Effector memory CD8-positive, alpha-beta T cell (primary cell): ENCODE measurements at regions not wholly inside any gene's neighbourhood (a gene's known extent, or its start where the extent isn't known, plus 50 kb on each side); places are given as distances from the start of the nearest gene placed in this dataset.
"Not testable (repeated sequence)": the region's sequence is repeated elsewhere in the genome, so short reads cannot be mapped to it uniquely, and the experiment has no call there.

Source experiments
- ATAC-seq: fragments of 150-1000 bp; cut with Tn5 transposase; replicated peaks from 2 replicates; pipeline ENCODE4 v1.10.0; 2021; ENCODE audit warnings: mild to moderate bottlenecking, moderate library complexity
- DNase-seq, 3 experiments: peaks; one replicate each; pipeline ENCODE4 v3.0.0; 2021
- H3K27ac Mint-ChIP-seq, 2 donors: one replicate each; pipeline ENCODE4 v1.8.0; 2022; ENCODE audit warnings: mild to moderate bottlenecking in 2 of 2, mixed read lengths in 2 of 2, moderate library complexity in 2 of 2
- H3K27me3 Mint-ChIP-seq, 2 donors: one replicate each; pipeline ENCODE4 v1.8.0; 2022; ENCODE audit warnings: mixed read lengths in 2 of 2
- H3K36me3 Mint-ChIP-seq: one replicate; pipeline ENCODE4 v1.8.0; 2022; ENCODE audit warnings: mild to moderate bottlenecking, moderate library complexity, mixed read lengths; ENCODE audit not compliant: insufficient read depth
- H3K4me1 Mint-ChIP-seq, 2 donors: one replicate each; pipeline ENCODE4 v1.8.0; 2022; ENCODE audit warnings: low read depth in 2 of 2, mixed read lengths in 2 of 2
- H3K4me3 Mint-ChIP-seq, 2 donors: one replicate each; pipeline ENCODE4 v1.8.0; 2022; ENCODE audit warnings: mild to moderate bottlenecking in 2 of 2, mixed read lengths in 2 of 2, moderate library complexity in 2 of 2
- H3K9me3 Mint-ChIP-seq, 2 donors: one replicate each; pipeline ENCODE4 v1.8.0; 2022; ENCODE audit warnings: mixed read lengths in 2 of 2

- Mint-ChIP-seq H3K27me3 (peaks cover 0 to 14% of the 10 kb centered on the region in 2 donors), H3K27ac (peak overlapping the region in 1 of 2 donors; percentile 73), H3K9me3 (no peaks in the 10 kb centered on the region), H3K4me3 (no peak overlapping the region), H3K36me3 (peaks cover 3% of the 10 kb centered on the region), H3K4me1 (no peaks in the 10 kb centered on the region)
- ATAC-seq (no peak), DNase-seq (no peak)
These were observed 64.6 kb upstream of the LRP8 start for GRCh38 chr1:53392460-53392859.

GRCh38 chr1:53393325-53393792, 65.5 kb upstream of the LRP8 start:
- no peaks in the 10 kb centered on the region for H3K9me3 Mint-ChIP-seq
- no peak overlapping the region for H3K4me3 Mint-ChIP-seq
- H3K27me3 Mint-ChIP-seq: peaks cover 0 to 14% of the 10 kb centered on the region in 2 donors
- ATAC-seq: peak; percentile 73
- H3K4me1 Mint-ChIP-seq: no peaks in the 10 kb centered on the region
- peaks cover 3% of the 10 kb centered on the region for H3K36me3 Mint-ChIP-seq
- peak overlapping the region in 1 of 2 donors; percentile 23 for H3K27ac Mint-ChIP-seq
- peak; percentile 63 to 71 (median 65) for DNase-seq

DNA sequence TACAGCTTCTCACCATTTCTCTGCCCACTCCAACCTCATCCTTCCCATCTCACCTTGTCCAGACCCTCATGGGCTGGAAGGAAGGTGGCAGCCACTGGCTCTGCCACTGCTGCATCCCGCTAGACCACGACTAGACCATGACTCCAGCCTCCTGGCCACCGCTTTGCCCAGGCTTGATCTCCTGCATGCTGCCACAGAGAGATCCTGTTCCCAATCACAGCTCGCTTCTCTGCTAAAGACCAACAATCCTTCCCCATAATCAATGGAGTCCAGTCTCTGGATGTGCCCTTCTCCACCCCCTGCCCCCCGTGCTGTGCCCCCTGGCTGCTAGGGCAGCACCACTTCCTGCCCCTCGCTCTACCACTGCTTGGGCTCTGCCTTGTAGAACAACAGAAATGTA, 64.9 kb upstream of the DMRTB1 start:
- Mint-ChIP-seq H3K9me3 (no peaks in the 10 kb centered on the region), H3K36me3 (peaks cover 3% of the 10 kb centered on the region), H3K4me3 (no peak overlapping the region), H3K4me1 (no peaks in the 10 kb centered on the region), H3K27me3 (peaks cover 0 to 14% of the 10 kb centered on the region in 2 donors), H3K27ac (no peak overlapping the region)
- no peak for ATAC-seq
- no peak for DNase-seq

GRCh38 chr1:53395671-53396215, 63.5 kb upstream of the DMRTB1 start:
- H3K27ac Mint-ChIP-seq: no peak overlapping the region
- no peak for ATAC-seq
- H3K4me3 Mint-ChIP-seq: no peak overlapping the region
- H3K4me1 Mint-ChIP-seq: no peaks in the 10 kb centered on the region
- no peak for DNase-seq
- no peaks in the 10 kb centered on the region for H3K9me3 Mint-ChIP-seq
- H3K27me3 Mint-ChIP-seq: peaks cover 0 to 16% of the 10 kb centered on the region in 2 donors
- peaks cover 3% of the 10 kb centered on the region for H3K36me3 Mint-ChIP-seq

GRCh38 chr1:53396573-53397268, 62.5 kb upstream of the DMRTB1 start:
- Mint-ChIP-seq H3K27me3 (peaks cover 0 to 24% of the 10 kb centered on the region in 2 donors), H3K36me3 (peaks cover 3% of the 10 kb centered on the region), H3K4me1 (no peaks in the 10 kb centered on the region), H3K4me3 (no peak overlapping the region), H3K27ac (no peak overlapping the region), H3K9me3 (no peaks in the 10 kb centered on the region)
- DNase-seq: no peak
- no peak for ATAC-seq

GRCh38 chr1:53398091-53398490, 61.1 kb upstream of the DMRTB1 start:
- Mint-ChIP-seq H3K27ac (peak overlapping the region in 1 of 2 donors; percentile 15), H3K4me3 (no peak overlapping the region), H3K36me3 (peaks cover 3% of the 10 kb centered on the region), H3K27me3 (peaks cover 0 to 24% of the 10 kb centered on the region in 2 donors), H3K9me3 (no peaks in the 10 kb centered on the region), H3K4me1 (no peaks in the 10 kb centered on the region)
- ATAC-seq (no peak), DNase-seq (no peak)

DNA sequence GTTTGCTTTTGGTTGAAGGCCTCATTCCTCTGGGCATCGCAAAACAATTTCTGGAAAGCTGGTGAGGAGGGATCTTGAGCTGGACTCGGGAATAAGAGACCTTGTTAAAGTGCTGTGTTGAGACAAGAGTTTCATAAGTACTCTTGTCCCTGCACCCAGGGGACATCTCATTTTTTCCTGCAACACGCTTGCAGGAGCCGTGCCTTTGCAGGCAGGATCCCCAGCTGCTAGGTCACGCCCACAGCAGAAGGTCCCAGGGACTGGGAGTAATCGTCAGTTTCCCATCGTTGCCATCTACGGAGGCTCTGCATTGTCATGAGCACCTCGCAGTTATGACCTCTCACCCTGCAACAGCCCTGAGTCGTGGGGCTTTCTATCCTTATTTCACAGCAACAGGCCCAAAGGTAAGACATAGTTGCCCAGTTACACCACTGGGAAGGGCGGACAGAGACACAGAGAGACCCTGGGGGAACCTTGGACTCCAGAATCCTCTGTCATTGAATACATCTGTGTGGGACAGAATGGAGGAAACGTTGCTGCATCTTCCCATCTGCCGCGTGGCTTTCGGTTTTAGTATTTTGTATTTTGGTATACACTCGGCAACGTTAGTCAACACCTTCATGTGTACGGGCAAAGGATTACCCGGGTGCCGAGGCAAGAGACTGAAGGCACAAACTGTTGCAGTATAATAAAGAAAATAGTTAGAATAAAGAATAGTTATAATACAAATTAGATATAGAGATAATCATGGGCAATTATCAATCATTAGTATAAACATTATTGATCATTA, 60.4 kb upstream of the DMRTB1 start:
- Mint-ChIP-seq H3K4me3 (no peak overlapping the region), H3K27me3 (peaks cover 0 to 24% of the 10 kb centered on the region in 2 donors), H3K27ac (peak overlapping the region in 1 of 2 donors; percentile 15), H3K36me3 (peaks cover 3% of the 10 kb centered on the region), H3K9me3 (no peaks in the 10 kb centered on the region), H3K4me1 (no peaks in the 10 kb centered on the region)
- no peak for ATAC-seq
- no peak for DNase-seq

DNA sequence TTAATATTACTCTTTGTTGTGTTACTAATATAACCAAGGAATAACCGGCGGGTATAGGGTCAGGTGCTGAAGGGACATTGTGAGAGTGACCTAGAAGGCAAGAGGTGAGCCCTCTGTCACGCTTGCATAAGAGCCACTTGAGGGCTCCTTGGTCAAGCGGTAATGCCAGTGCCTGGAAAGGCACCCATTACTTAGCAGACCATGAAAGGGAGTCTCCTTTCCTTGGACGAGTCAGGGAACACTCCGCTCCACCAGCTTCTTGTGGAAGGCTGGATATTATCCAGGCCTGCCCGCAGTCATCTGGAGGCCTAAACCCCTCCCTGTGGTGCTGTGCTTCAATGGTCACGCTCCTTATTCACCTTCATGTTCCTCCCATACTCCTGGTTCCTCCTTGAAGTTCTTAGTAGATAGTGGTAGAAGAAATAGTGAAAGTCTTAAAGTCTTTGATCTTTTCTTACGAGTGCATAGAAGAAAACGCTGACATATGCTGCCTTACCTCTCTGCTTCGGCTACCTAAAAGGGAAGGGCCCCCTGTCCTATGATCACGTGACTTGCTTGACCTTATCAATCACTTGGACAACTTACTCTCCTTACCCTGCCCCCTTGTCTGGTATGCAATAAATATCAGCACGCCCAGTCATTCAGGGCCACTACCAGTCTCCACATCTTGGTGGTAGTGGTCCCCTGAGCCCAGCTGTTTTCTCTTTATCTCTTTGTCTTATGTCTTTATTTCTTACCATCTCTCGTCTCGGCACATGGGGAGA, 59.6 kb upstream of the DMRTB1 start:
- not testable (repeated sequence) for H3K27ac Mint-ChIP-seq, ATAC-seq
- H3K27me3 Mint-ChIP-seq: peaks cover 0 to 24% of the 10 kb centered on the region in 2 donors

GRCh38 chr1:53400761-53401674, 58.2 kb upstream of the DMRTB1 start:
- H3K36me3 Mint-ChIP-seq: peaks cover 3% of the 10 kb centered on the region
- peaks cover 0 to 18% of the 10 kb centered on the region in 2 donors for H3K27me3 Mint-ChIP-seq
- DNase-seq: no peak
- H3K27ac Mint-ChIP-seq: no peak overlapping the region
- no peaks in the 10 kb centered on the region for H3K9me3 Mint-ChIP-seq
- ATAC-seq: no peak
- no peak overlapping the region for H3K4me3 Mint-ChIP-seq
- no peaks in the 10 kb centered on the region for H3K4me1 Mint-ChIP-seq

More for the DNA sequence above, 59.6 kb upstream of the DMRTB1 start:
- not testable (repeated sequence) for H3K4me1 Mint-ChIP-seq, H3K9me3 Mint-ChIP-seq, H3K4me3 Mint-ChIP-seq, DNase-seq, H3K36me3 Mint-ChIP-seq

- DNase-seq (no peak), ATAC-seq (no peak)
- Mint-ChIP-seq H3K27ac (no peak overlapping the region), H3K36me3 (peaks cover 2% of the 10 kb centered on the region), H3K4me1 (peaks cover 5% of the 10 kb centered on the region in 2 donors), H3K9me3 (no peaks in the 10 kb centered on the region), H3K27me3 (peaks cover 0 to 10% of the 10 kb centered on the region in 2 donors), H3K4me3 (no peak overlapping the region)
These were observed 57.1 kb upstream of the DMRTB1 start for GRCh38 chr1:53401813-53402745.

DNA sequence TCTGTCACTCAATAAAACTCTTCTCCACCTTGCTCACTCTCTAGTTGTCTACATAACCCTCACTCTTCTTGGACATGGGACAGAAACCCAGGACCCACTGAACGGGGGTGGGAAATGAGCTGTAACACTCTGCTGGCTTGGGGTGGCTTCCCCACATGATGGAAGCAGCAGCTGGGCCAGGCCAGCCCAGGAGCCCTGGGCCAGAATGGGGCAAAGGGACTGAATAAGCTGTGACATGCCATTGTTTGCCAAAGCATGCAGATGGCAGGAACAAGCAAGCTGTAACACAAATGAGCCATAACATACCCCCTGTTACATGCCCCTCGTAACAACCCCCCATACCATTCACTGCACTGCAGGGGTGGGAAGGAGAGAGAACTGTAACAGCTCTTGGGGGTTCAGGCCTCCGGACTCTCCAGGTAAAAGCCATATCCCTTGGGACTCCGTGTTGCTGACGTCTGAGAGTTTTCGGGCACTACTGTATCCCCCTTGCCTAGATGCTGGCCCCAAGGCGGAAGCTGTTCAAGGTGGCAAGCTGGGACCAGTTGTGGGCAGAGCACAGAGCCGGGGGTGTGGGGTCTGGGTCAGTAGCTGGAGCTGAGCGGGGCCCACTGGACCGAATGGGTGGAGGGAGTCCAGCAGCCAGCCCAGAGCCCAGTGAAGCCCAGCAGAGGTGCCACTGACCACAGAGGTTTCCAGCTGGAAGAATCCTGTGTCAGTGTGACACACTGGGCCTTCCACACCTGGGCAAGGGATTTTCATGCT, 56.1 kb upstream of the DMRTB1 start:
- H3K4me1 Mint-ChIP-seq: peaks cover 12% of the 10 kb centered on the region in 2 donors
- H3K27me3 Mint-ChIP-seq: peaks cover 0 to 10% of the 10 kb centered on the region in 2 donors
- peaks cover 2% of the 10 kb centered on the region for H3K36me3 Mint-ChIP-seq
- H3K9me3 Mint-ChIP-seq: no peaks in the 10 kb centered on the region
- no peak for ATAC-seq
- DNase-seq: no peak
- no peak overlapping the region for H3K4me3 Mint-ChIP-seq
- no peak overlapping the region for H3K27ac Mint-ChIP-seq
